ENCODE measurements at regions not wholly inside any gene's neighbourhood (a gene's known extent, or its start where the extent isn't known, plus 50 kb on each side); places are given as distances from the start of the nearest gene placed in this dataset.

- no peak overlapping the region for H3K9ac ChIP-seq (ENCODE audit: low read depth, low read length)
- 74% methylated on average over 2 of the region's 2 CpGs for WGBS
These were observed 423.3 kb upstream of the MAF start for GRCh38 chr16:80023865-80024264.

DNA sequence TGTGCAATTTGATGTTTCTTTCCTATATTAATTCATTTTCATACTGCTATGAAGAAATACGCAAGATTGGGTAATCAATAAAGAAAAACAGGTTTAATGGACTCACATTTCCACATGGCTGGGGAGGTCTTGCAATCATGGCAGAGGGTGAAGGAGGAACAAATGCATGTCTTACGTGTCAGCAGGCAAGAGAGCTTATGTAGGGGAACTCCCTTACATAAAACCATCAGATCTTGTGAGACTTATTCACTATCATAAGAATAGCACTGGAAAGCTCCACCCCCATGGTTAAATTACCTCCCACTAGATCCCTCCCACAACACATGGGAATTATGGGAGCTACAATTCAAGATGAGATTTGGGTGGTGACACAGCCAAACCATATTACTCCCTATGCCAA is 418.9 kb upstream of the MAF start:
- 60% methylated on average over 2 of the region's 2 CpGs for WGBS
- Histone ChIP-seq H3K9ac (ENCODE audit: low read depth, low read length) (no peak overlapping the region), H3K9me3 (ENCODE audit: insufficient read depth, low read depth, low read length) (no peaks in the 10 kb centered on the region), H3K36me3 (ENCODE audit: insufficient read depth, low read length) (no peaks in the 10 kb centered on the region), H3K27me3 (ENCODE audit: insufficient read depth, low read length) (no peaks in the 10 kb centered on the region), H3K4me1 (ENCODE audit: insufficient read depth, low read length) (no peaks in the 10 kb centered on the region), H3K4me3 (ENCODE audit: low read length) (no peak overlapping the region), H3K27ac (ENCODE audit: low read depth, low read length) (no peak overlapping the region)

More at GRCh38 chr16:80023865-80024264, 423.3 kb upstream of the MAF start:
- Histone ChIP-seq H3K27ac (ENCODE audit: low read depth, low read length) (no peak overlapping the region), H3K36me3 (ENCODE audit: insufficient read depth, low read length) (no peaks in the 10 kb centered on the region), H3K4me1 (ENCODE audit: insufficient read depth, low read length) (peaks cover 11% of the 10 kb centered on the region; the same call in 1 of the 2 replicates), H3K9me3 (ENCODE audit: insufficient read depth, low read depth, low read length) (no peaks in the 10 kb centered on the region), H3K27me3 (ENCODE audit: insufficient read depth, low read length) (no peaks in the 10 kb centered on the region), H3K4me3 (ENCODE audit: low read length) (no peak overlapping the region)

- H3K4me1 ChIP-seq (ENCODE audit: insufficient read depth, low read length) = no peaks in the 10 kb centered on the region
- no peaks in the 10 kb centered on the region for H3K9me3 ChIP-seq (ENCODE audit: insufficient read depth, low read depth, low read length)
- H3K9ac ChIP-seq (ENCODE audit: low read depth, low read length) = no peak overlapping the region
- no peaks in the 10 kb centered on the region for H3K36me3 ChIP-seq (ENCODE audit: insufficient read depth, low read length)
- no peak overlapping the region for H3K27ac ChIP-seq (ENCODE audit: low read depth, low read length)
- H3K27me3 ChIP-seq (ENCODE audit: insufficient read depth, low read length) = no peaks in the 10 kb centered on the region
- no peak overlapping the region for H3K4me3 ChIP-seq (ENCODE audit: low read length)
- WGBS = 94% methylated on average over 2 of the region's 2 CpGs
These were observed 417.9 kb upstream of the MAF start for GRCh38 chr16:80018466-80018865.

DNA sequence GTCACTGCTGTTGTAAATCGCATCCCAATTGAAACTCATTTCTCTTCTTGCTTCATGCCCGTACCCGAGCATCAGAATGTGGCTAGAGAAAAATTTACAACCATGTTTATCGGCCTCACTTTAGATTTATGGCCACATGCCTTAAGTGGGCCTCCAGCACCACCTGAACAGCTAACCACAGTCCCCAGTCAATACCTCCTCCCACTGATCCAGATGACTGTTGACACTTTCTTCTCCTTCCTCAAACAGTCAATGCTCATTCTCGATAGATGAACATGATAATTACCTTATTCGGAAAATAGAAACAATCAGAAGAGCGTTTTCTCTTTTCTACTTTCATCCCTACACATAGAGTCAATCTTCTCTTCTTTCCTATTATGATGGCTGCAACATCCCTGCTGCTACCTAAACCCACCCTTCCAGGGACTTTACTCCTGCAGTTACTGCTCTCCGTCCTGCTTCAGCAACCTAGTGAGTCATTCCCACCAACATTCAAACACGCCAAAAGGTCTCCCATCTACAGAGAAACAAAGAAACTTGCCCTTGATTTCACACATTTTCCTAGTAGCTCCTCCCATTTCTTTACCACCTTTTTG is 416.3 kb upstream of the MAF start:
- no peak overlapping the region for H3K4me3 ChIP-seq (ENCODE audit: low read length)
- no peak overlapping the region for H3K9ac ChIP-seq (ENCODE audit: low read depth, low read length)
- H3K9me3 ChIP-seq (ENCODE audit: insufficient read depth, low read depth, low read length) = no peaks in the 10 kb centered on the region
- 92% methylated on average over 9 of the region's 9 CpGs for WGBS
- H3K27ac ChIP-seq (ENCODE audit: low read depth, low read length) = no peak overlapping the region
- no peaks in the 10 kb centered on the region for H3K36me3 ChIP-seq (ENCODE audit: insufficient read depth, low read length)
- H3K27me3 ChIP-seq (ENCODE audit: insufficient read depth, low read length) = no peaks in the 10 kb centered on the region
- H3K4me1 ChIP-seq (ENCODE audit: insufficient read depth, low read length) = no peaks in the 10 kb centered on the region

- Histone ChIP-seq H3K27ac (ENCODE audit: low read depth, low read length) (no peak overlapping the region), H3K9ac (ENCODE audit: low read depth, low read length) (no peak overlapping the region), H3K36me3 (ENCODE audit: insufficient read depth, low read length) (no peaks in the 10 kb centered on the region), H3K4me1 (ENCODE audit: insufficient read depth, low read length) (no peaks in the 10 kb centered on the region), H3K27me3 (ENCODE audit: insufficient read depth, low read length) (no peaks in the 10 kb centered on the region), H3K4me3 (ENCODE audit: low read length) (no peak overlapping the region), H3K9me3 (ENCODE audit: insufficient read depth, low read depth, low read length) (no peaks in the 10 kb centered on the region)
- 93% methylated on average over 6 of the region's 6 CpGs for WGBS
These were observed 415.0 kb upstream of the MAF start for GRCh38 chr16:80015566-80015965.

GRCh38 chr16:80014241-80014939 is 413.9 kb upstream of the MAF start:
- Histone ChIP-seq H3K27ac (ENCODE audit: low read depth, low read length) (no peak overlapping the region), H3K9ac (ENCODE audit: low read depth, low read length) (no peak overlapping the region), H3K4me3 (ENCODE audit: low read length) (no peak overlapping the region), H3K9me3 (ENCODE audit: insufficient read depth, low read depth, low read length) (no peaks in the 10 kb centered on the region), H3K36me3 (ENCODE audit: insufficient read depth, low read length) (no peaks in the 10 kb centered on the region), H3K27me3 (ENCODE audit: insufficient read depth, low read length) (no peaks in the 10 kb centered on the region), H3K4me1 (ENCODE audit: insufficient read depth, low read length) (no peaks in the 10 kb centered on the region)
- 84% methylated on average over 1 of the region's 1 CpG for WGBS

GRCh38 chr16:80012586-80012985 is 412.0 kb upstream of the MAF start:
- WGBS = 87% methylated on average over 3 of the region's 3 CpGs
- Histone ChIP-seq H3K4me3 (ENCODE audit: low read length) (no peak overlapping the region), H3K27me3 (ENCODE audit: insufficient read depth, low read length) (no peaks in the 10 kb centered on the region), H3K36me3 (ENCODE audit: insufficient read depth, low read length) (no peaks in the 10 kb centered on the region), H3K9me3 (ENCODE audit: insufficient read depth, low read depth, low read length) (no peaks in the 10 kb centered on the region), H3K9ac (ENCODE audit: low read depth, low read length) (no peak overlapping the region), H3K27ac (ENCODE audit: low read depth, low read length) (no peak overlapping the region), H3K4me1 (ENCODE audit: insufficient read depth, low read length) (no peaks in the 10 kb centered on the region)

GRCh38 chr16:80009971-80010659 is 409.6 kb upstream of the MAF start:
- WGBS = 79% methylated on average over 4 of the region's 4 CpGs
- no peaks in the 10 kb centered on the region for H3K36me3 ChIP-seq (ENCODE audit: insufficient read depth, low read length)
- H3K9me3 ChIP-seq (ENCODE audit: insufficient read depth, low read depth, low read length) = no peaks in the 10 kb centered on the region
- no peak overlapping the region for H3K9ac ChIP-seq (ENCODE audit: low read depth, low read length)
- H3K27me3 ChIP-seq (ENCODE audit: insufficient read depth, low read length) = no peaks in the 10 kb centered on the region
- H3K27ac ChIP-seq (ENCODE audit: low read depth, low read length) = no peak overlapping the region
- no peak overlapping the region for H3K4me3 ChIP-seq (ENCODE audit: low read length)
- H3K4me1 ChIP-seq (ENCODE audit: insufficient read depth, low read length) = no peaks in the 10 kb centered on the region

DNA sequence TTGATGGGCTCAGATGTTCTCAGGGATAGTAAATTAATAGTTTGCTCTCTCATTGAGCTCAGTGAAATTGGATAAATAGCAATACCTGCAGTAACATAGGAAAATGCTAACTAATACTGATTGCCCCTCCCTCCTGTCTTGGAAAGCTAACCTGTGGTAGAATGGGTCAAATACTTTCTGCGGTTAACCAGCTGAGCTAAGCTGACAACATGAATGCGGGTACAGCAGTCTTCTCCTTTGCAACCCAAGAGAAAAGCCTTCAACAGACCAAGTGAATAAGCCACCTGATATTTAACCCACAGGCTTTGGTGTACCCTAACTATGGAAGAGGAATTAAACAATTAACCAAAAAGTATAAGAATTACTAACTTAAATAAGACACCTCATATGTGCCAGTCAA is 408.3 kb upstream of the MAF start:
- 95% methylated on average over 2 of the region's 2 CpGs for whole genome bisulfite sequencing
- H3K36me3 ChIP-seq (ENCODE audit: insufficient read depth, low read length) = no peaks in the 10 kb centered on the region
- no peaks in the 10 kb centered on the region for H3K27me3 ChIP-seq (ENCODE audit: insufficient read depth, low read length)
- no peak overlapping the region for H3K9ac ChIP-seq (ENCODE audit: low read depth, low read length)
- no peak overlapping the region for H3K4me3 ChIP-seq (ENCODE audit: low read length)
- no peaks in the 10 kb centered on the region for H3K4me1 ChIP-seq (ENCODE audit: insufficient read depth, low read length)
- no peak overlapping the region for H3K27ac ChIP-seq (ENCODE audit: low read depth, low read length)
- H3K9me3 ChIP-seq (ENCODE audit: insufficient read depth, low read depth, low read length) = no peaks in the 10 kb centered on the region

- H3K4me3 ChIP-seq (ENCODE audit: low read length) = no peak overlapping the region
- H3K9me3 ChIP-seq (ENCODE audit: insufficient read depth, low read depth, low read length) = no peaks in the 10 kb centered on the region
- 80% methylated on average over 4 of the region's 4 CpGs for WGBS
- H3K27ac ChIP-seq (ENCODE audit: low read depth, low read length) = no peak overlapping the region
- H3K36me3 ChIP-seq (ENCODE audit: insufficient read depth, low read length) = no peaks in the 10 kb centered on the region
- no peaks in the 10 kb centered on the region for H3K4me1 ChIP-seq (ENCODE audit: insufficient read depth, low read length)
- no peaks in the 10 kb centered on the region for H3K27me3 ChIP-seq (ENCODE audit: insufficient read depth, low read length)
- H3K9ac ChIP-seq (ENCODE audit: low read depth, low read length) = no peak overlapping the region
These were observed 406.7 kb upstream of the MAF start for GRCh38 chr16:80007231-80007630.
